ENCODE measurements at regions not wholly inside any gene's neighbourhood (a gene's known extent, or its start where the extent isn't known, plus 50 kb on each side); places are given as distances from the start of the nearest gene placed in this dataset.

DNA sequence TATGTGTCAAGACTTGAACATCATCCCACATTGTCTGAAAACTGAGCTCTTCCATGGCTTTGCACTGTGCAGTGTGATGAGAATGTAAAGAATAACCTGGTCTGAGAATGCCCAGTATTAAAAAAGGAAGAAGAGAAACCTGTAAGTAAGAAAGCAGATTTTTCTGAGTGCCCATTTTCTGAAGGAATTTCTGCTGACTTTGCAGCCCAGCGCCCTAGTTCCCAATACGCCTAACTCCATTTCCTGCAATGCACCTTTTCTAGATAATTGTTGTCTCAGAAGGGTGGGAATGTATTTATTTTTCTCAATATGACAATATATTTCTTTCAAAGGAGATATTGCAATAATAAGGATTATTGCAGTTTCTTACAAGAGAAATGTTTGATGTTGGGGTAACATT lies 231.5 kb downstream of the HAO1 start:
- no peak for DNase-seq (ENCODE audit: low read depth)

DNA sequence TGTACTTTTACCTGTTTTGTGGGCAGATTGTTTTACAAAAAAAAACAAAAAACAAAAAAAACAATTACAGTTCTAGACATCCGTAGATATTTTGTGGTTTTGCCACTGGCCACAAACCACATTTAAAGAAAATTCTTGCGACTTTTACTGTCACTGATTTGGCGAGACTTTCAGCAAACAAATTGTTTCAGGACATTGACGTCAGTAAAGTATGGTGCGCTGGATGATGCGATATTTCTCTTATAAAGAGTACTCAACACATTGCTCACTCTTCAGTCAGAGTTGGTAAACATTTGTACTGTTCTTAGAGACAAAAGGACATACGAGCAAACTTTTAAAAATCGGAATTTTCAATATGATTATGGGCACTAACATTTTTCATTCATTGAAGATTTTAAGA lies 229.8 kb downstream of the HAO1 start:
- DNase-seq (ENCODE audit: low read depth): no peak

DNA sequence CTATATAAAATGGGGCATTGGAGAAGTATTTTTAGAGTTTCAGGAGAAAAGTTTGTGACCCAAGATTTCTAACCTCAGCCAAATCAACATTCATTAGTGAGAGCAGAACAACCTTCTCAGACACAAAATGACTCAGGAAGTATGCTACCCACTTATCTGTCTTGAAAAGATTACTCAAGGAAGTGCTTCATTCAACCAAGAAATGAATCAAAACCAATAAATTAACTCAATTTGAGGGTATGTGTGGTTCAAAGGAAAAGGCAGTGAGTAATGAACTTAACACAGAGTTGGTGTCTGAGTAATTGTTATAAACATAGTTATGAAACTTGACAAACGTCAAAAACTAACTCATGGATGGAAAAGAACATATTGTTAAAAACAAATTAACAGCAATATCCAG lies 227.6 kb downstream of the HAO1 start:
- no peak for DNase-seq (ENCODE audit: low read depth)

DNA sequence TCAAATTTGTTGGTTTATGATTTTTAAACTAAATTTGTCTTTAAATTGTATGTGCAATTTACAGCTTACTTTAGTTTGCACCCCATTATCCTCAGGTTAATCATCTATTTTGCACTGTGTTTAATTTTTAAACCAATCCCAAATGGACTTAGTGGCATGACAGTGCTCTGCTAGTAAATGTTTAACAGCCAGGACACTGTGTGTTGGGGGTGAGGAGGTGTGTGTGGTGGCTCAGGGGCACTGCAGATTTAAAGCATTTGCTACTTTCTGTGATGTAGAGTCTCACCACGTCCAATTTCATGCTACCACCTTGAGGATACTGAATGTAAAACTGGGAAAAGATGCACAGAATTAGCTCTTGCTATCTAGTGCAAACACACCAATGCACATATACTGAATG lies 225.7 kb downstream of the HAO1 start:
- DNase-seq (ENCODE audit: low read depth): no peak

DNA sequence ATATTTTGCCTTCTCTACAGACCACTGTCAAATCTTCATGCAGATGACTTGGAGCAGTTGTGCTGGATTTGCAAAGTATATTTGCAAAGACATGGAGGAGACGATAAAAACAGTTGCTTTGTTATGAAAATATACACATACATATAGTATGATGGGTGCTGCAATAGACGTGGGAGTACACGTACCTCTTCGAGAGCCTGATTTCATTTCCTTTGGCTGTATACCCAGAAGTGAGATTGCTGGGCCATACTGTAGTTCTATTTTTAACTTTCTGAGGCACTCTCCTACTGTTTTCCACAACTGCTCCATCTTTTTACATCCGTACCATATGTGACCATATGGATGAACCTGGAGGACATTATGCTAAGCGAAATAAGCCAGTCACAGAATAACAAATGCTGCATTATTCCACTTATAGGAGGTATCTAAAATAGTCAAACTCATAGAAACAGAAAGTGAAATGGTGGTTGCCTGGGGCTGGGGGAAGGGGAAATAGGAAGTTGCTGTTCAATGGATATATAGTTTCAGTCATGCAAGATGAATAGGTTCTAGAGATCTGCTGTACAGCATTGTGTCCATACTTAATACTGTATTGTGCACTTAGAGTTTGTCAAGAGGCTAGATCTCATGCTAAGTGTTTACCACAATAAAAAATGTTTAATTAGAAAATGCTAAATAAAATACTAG lies 223.8 kb downstream of the HAO1 start:
- DNase-seq (ENCODE audit: low read depth): no peak

DNA sequence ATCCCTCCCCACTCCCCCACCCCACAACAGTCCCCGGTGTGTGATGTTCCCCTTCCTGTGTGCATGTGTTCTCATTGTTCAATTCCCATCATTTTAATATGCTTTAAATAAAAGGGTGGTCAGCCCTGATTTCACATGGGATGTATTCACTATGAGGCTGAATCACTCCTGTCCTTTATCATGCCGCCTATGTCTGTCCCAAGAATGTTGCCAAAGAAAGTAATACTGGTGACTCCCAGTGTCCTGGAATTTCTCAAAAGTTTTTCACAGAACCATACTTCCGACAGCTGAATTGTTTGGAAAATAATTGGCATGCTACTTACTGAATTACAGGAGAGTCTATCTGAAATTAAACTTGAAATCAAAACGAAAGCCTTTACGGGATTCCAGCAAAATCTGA lies 217.7 kb downstream of the HAO1 start:
- DNase-seq (ENCODE audit: low read depth): no peak

DNA sequence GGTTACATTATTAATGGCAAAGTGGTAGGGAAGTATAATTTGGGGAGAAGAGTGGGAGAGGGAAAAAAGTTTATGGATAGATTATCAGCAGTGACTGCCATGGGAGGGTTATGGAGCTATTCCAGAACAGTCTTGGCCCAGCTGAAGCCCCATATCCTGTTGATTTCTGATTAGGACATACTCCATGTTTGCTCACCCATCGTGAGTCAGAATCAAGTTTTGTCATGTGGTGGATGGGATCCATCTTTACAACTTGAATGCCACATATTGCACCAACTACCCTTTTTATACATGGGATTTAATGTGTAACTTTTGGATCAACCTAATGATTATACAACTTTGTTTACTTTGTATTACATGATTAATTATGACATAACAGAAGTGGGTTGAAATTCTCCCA lies 217.0 kb downstream of the HAO1 start:
- peak; percentile 70 for DNase-seq (ENCODE audit: low read depth)

DNA sequence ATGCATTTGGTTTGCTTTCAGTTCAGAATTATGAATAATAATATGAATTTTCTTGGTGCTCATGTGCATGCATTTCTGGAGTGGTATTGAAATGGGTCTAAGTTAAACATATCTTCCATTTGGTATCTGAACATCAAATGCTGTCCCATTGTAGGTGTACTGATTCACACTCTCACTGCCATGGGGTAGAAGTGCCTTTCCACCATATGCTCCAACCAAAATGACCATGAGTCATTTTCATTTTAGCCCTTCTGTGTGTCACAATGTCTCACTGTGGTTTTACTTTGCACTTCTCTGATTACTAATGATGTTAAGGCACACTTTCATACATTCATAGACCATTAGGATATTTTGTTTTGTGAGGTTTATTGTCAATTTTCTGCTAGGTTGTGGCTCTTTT lies 211.9 kb downstream of the HAO1 start:
- no peak for DNase-seq (ENCODE audit: low read depth)

DNA sequence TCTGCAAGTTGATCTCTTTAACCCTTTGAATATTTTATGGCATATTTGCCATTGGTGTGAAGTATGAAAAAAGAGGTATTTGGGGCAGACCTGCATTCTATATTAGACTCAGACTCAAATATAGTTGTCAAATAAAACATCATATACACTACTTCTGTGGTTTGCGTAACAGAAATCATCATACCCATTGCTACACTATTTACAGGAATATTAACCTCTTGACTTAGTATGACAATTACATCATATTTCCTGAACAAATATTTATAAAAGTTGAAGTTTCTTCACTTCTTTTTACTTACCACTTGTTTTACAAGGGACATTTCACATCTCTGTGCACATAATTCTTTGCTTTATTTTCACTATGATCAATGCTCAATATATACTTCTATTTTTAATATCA lies 206.0 kb downstream of the HAO1 start:
- no peak for DNase-seq (ENCODE audit: low read depth)

DNA sequence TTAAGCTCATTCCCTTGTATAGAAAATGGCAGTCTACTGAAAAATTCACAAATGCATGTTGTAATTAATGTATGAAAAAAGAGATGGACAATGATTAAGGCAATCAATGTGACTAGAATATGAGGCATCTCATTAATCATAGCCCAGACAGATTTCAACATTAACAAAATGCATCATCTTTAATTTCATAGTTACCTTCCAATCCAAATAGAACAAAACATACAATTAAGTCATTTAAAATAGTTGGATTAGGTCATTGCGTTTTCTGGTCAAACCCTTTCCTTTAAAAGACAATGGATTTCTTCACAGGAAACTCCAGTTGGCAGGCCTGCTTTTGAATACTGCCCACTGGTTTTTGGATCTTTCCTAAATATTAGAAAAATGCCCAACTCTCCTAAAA lies 203.9 kb downstream of the HAO1 start:
- DNase-seq (ENCODE audit: low read depth): peak; percentile 51

DNA sequence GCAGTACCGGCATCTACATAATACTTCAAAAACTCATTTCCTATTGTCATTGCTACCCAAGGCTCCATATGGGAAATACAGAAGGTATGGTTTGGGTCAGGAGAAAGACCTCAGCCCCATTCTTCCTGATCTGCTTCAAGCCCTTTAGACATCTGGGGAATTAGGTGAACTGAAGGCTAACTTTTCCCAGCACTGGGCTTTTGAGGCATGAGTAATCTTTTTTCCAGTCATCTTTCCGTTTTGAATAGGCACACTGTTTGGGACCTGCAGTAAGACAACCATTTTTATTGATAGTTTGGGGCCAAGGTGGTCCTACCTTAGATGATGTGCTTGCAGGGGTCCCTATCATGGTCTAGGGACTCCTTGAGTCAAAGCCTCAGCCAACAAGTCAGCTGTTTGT lies 198.4 kb downstream of the HAO1 start:
- DNase-seq (ENCODE audit: low read depth): no peak

DNA sequence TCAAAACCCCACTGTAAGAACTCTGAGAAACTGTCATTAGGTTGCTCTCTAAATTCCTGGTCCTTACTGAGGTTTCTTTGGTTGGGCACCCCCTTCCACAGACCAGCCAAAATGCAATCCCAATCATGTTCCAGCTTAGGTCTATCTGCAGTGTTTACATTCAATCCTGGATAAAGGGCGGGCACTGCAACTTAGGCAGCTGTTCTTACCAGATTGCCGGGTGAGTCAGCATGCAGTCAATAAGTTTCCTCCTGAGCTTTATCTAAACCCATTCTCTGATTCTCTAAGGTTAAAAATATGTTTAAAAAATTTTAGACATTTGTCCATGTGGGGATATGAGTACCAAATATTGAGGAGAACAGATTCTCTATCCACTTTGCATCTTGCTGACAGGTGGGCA lies 197.8 kb downstream of the HAO1 start:
- DNase-seq (ENCODE audit: low read depth): peak; percentile 50

DNA sequence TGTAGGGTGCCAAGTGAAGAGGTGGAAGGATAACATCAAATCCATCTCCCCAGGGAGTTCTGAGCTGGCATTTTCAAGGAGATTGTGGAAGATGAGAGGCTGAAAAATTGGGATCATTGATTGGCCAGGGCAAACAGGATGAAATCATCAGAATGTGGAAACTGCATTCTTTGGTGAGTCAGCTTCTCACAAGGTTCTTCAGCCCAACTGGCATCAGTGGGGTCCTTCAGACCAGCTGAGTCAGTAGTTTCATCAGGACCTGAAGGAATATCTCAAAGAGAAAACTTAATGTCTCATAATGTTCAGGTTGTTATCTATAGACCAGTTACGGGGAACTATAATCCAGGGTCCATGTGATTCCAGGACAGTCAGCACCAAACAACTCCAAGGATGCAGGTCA lies 195.8 kb downstream of the HAO1 start:
- DNase-seq (ENCODE audit: low read depth): peak; percentile 80

DNA sequence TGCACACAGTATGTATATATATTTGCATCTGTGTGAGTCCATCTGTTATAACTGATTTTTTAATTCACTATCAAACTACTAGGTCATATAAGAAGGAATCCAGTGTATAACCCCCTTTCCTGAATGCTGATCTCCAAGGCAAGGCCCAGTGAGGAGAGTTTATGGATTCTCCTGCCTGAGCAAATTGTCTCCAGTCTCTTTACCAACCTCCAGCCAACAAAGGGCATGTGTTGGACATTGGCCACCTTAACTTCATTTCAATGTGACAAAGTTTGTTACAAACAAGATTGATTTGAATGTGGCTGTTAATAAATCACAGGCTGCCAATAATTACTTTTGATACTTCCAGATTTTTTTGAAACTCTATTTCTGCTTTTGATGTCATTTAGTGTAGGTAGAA lies 191.6 kb downstream of the HAO1 start:
- no peak for DNase-seq (ENCODE audit: low read depth)

DNA sequence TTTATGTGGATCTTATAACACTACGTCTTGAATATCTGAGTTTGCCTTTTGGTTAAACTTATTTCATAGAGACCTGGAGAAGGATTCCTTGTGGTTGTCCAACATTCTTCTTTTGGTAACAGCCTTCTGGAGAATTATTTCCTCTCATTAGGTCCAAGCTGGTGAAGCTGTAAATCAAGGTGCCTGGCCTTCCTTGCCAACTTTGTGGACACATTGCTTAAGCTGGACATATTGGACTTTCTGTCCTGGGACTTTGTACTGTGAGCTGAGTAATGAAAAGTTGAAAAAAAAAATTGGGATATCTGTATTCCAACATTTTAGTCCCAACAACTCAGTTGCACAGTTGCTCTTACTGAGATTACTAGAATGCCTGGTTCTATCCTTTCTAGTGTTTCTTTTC lies 186.2 kb downstream of the HAO1 start:
- DNase-seq (ENCODE audit: low read depth): no peak

DNA sequence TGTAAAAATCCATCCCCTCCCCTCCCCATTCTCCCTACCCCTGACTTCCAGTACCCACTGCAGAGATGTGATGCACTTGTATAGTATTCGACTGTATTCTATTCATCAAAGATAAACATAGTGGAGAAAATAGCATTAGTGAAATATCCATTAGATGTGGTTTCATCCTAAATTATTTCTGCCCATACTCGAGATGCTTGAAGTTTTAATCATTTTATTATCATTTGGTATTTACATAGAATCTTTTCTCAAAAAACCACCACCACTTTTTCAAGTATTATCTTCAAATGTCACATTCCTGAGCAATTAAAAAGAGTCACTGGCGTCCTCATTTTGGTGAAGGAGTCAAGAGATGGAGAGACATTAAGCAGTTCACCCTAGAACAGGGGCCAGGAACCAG lies 181.9 kb downstream of the HAO1 start:
- DNase-seq (ENCODE audit: low read depth): no peak

DNA sequence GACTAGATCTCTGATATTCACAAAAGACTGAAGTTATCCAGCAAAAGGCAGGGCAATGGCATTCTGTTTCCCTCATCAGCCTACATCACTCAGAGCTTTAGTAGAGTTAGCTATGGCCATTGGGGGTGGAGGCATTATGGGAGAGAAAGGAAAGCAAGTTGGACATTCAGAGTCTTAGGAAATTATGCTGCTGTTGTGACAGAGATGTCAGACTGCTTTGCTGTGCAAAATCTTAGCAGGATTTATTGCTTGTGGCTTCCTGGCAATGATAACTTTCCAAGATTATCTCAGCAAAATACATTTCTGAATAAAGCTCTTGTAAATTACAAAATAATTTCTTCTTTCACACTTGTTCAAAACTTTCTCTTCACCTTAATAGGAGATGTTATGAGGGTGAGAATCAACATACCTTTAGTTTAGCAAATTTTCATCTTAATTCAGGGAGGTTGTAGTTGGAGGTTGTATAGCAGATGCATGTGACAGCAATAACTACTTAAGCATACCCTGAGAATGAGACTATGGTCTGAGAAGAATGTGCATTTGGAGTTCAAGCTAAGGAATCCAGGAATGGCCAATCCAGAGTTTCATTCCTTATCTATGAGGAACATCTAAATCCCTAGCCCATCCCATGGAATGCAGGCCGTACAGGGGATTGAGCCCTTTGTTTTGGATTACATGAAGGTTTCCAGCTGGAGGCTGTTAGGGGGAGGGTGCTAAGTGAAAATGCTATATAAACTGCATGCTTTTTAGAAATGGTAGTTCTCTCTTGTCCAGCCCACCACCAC lies 179.8 kb downstream of the HAO1 start:
- DNase-seq (ENCODE audit: low read depth): no peak

DNA sequence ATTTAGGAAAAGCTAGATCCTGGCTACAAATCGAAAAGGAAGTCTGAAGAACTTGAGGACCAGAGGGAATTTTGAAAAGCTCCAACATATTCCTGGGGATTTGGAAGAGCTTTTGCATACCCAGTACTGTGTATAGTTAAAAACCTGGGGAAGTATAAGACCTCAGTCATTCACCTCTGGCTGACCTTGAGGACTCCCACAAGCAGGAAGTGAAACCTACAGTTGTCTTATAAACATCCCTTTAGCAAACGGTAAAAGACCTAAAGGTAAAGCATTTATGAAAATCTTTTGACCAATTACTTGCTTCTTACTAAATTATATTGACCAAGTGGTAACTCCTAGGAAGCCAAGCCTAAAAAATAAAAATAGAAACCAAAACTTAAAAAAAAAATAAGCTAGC lies 175.0 kb downstream of the HAO1 start:
- DNase-seq (ENCODE audit: low read depth): no peak

DNA sequence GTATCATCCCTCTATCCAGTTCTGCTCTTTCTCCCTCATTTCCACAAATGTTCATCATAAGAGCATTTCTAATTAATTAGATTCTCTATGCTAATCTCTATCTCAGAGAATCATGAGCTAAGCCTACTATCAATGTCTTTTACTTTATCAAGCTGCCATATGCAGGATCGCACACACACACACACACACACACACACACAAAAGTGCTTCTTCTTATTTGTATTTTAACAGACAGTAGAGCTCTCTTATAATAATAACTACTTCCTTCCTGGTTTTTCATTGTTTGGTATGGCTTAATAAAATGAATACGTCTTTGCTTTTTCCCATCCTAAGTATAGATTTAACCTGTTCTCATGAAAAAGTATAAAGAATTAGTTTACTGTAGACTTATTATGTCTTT lies 170.2 kb downstream of the HAO1 start:
- DNase-seq (ENCODE audit: low read depth): no peak

DNA sequence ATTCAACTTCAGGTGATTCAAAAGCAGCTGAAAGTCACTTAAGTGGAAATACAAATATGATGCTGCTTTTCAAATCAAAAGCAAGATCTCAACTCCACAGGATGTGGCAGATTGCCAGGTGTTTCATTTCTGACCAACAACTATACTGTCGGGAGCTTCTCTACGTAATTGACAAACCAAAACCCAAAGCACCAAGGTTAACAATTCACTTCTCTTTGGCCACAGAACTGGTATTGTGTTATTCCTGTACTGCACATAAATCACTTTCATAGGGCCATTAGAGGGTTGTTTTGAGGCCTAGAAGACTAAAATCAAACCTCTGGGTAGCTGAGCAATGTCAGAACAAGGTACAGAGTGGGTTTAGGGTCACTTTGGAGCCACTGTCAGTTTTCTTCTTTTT lies 169.7 kb downstream of the HAO1 start:
- DNase-seq (ENCODE audit: low read depth): no peak

DNA sequence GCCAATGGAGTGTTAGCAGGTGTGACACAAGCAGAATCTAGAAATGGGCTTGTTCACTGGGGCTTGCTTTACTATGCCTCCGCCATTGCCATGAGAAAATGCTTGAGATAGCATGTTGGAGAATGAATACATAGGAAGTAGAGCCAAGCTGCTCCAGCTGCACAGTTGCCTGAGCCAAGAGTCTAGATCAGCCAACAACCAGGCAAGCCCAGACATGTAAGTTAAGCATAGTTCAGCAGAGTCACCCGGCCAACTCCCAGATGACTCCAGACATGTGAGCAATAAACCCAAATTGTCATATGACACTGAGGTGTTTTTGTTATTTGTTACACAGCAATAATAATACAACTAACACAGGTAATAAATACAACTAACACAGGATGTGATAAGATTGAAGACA lies 167.9 kb downstream of the HAO1 start:
- peak; percentile 74 for DNase-seq (ENCODE audit: low read depth)

DNA sequence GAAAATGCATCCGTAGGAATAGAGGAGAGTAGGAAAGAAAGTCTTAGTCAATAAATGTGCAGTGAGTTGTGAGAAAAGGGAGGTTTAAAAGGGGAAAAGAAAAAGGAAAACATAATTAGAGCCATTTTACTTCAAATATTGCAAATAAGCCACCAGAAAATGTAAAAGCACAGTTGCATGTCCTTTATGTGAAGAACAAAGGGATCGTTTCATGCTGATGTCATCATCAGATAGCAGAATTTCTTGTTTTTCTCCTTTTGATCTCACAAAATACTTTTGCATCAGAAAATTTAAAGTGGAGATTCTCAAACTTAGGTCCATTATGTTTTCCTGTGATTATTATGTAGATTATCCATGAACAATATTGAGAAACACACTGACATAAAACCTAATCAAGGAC lies 166.7 kb downstream of the HAO1 start:
- no peak for DNase-seq (ENCODE audit: low read depth)

DNA sequence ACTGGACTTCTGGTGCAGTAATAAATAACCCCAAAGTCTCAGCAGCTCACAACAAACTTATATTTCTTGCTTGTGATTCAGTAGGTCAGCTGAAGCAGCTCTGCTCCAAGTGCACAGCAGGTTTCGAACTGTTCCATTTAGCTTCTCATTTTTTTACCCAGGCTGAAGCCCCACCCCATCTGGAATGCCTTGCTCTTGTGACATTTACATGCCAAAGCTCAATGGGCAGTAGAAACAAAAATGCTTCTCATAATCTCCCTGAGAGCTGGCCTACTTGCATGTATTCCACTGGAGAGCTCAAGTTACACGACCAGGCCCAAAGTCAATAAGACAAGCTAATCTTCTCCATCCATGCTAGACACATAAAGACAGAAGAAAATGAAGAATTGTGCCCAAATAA lies 165.2 kb downstream of the HAO1 start:
- peak; percentile 94 for DNase-seq (ENCODE audit: low read depth)

DNA sequence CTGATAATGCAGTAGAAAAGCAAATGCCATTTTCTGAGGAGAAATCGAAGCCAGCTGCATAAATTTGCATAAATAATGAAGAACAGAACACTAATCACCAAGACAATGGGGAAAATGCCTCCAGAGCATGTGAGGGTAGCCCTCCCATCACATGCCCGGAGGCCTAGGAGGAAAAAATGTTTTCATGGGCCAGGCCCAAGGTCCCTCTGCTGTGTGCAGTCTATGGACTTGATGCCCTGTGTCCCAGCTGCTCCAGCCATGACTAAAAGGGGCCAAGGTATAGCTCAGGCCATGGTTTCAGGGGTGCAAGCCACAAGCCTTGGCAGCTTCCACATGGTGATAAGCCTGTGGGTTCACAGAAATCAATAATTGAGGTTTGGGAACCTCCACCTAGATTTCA lies 164.1 kb downstream of the HAO1 start:
- no peak for DNase-seq (ENCODE audit: low read depth)
